GM21381 (cell line): ENCODE measurements at regions not wholly inside any gene's neighbourhood (a gene's known extent, or its start where the extent isn't known, plus 50 kb on each side); places are given as distances from the start of the nearest gene placed in this dataset.
"Not testable (repeated sequence)": the region's sequence is repeated elsewhere in the genome, so short reads cannot be mapped to it uniquely, and the experiment has no call there.

Experiments used
- ATAC-seq: cut with Tn5 transposase; IDR thresholded peaks from one replicate; pipeline ENCODE4 v1.9.1; 2021; ENCODE audit warnings: mild to moderate bottlenecking, moderate library complexity; ENCODE audit not compliant: unreplicated experiment

DNA sequence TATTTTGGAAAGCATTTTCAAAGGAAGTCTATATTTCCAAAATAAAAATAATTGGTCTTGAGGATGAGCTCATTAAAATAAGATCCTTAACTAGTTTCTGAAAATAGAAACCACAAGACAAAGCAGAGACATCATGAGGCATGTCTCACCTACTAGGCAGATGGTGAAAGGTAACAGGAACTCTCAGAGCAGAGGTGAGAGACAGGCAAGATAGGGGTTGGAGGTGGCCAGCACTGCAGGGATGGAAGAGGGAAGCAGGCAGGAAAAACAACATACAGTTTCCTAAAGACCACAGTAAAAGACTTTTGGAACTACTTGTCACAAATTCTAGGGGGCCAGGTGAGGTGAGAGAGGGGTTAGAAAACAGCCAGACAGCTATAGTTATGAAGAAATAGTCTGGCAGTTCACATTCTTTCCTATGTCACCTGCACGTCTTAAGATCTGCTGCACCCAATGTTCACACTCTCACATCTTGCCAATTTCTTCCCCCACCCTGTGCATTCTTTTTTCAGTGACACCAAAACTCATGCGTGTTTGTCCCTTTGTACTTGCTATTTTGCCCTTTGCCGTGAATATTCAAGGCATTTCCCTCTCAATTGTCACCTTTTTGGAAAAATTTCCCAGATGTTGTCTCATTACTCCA lies 341.7 kb upstream of the KITLG start:
- no peak for ATAC-seq

GRCh38 chr12:88921434-88921833 lies 341.2 kb upstream of the KITLG start:
- ATAC-seq = no peak

DNA sequence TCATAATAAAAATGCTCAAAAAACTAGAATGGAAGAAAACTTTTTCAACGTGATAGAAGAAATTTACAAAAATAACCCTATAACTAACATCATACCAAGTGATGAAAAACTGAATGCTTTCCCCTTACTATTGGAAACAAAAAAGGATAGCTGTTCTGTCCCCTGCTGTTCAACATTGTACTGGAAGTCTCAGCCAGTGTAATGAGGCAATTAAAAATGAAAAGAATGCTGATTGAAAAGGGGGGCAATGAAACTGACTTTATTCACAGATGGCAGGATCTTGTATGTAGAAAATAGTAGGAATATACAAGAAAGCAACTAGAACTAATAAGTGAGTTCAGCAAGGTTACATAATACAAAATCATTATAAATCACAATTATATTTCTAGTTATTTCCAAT lies 337.9 kb upstream of the KITLG start:
- ATAC-seq = no peak

DNA sequence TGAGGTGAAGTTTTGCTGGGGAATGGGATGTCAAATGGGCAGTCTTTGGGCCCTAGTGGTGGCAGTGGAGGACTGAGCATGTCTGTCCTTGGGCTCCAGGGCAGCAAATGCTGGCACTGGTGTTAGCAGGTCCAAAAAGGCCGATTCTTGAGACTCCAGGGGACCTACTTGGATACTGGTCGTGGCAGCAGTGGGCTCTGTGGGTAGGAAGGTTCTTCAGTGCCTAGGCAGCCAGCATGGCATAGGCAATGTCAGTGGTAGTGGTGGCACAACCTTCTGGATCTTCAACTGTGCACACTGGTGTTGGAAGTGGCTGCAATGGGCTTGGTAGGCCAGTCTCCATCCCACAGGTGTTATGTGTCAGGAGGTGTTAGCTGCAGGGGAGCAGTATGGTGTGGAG lies 334.7 kb upstream of the KITLG start:
- ATAC-seq = no peak

GRCh38 chr12:88909510-88909909 lies 329.2 kb upstream of the KITLG start:
- no peak for ATAC-seq

GRCh38 chr12:88908345-88908744 lies 328.1 kb upstream of the KITLG start:
- no peak for ATAC-seq

DNA sequence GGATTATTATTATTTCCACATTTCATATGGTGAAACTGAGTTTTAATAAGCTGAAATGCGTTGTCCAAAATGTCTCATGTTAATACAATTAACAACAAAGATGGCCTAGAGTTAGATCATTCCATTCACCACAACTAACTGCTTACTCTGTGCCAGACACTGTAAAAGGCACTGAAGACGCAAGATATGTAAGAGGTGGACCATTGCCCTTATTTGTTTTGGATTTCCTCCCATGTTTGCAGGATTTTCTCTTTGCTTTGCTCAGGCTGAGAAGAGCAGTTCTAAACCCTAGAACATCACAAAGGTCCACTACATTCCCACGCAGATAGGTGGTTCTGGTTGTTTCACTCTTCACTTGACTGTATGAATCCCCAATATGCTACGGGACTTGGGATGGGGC lies 324.4 kb upstream of the KITLG start:
- no peak for ATAC-seq

GRCh38 chr12:88903333-88903732 lies 323.1 kb upstream of the KITLG start:
- ATAC-seq = no peak

GRCh38 chr12:88897723-88898122 lies 317.5 kb upstream of the KITLG start:
- no peak for ATAC-seq

DNA sequence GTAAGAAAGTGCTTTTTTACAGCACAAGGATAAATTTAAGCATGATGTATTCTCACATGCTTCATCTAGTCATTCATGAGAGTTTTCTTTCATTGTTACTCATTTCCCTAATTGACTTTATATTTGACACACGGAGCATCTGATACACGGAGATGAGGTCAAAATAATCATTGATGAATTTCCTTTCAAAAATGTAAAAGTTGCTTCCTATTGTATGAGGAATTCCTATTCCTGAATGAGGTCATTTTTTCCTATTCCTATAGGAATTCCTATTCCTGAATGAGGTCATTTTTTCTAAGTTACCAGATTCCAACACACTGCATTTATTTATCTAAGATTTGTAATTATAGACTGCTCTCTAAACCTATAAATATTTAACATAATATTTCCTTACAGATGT lies 316.7 kb upstream of the KITLG start:
- ATAC-seq = no peak

DNA sequence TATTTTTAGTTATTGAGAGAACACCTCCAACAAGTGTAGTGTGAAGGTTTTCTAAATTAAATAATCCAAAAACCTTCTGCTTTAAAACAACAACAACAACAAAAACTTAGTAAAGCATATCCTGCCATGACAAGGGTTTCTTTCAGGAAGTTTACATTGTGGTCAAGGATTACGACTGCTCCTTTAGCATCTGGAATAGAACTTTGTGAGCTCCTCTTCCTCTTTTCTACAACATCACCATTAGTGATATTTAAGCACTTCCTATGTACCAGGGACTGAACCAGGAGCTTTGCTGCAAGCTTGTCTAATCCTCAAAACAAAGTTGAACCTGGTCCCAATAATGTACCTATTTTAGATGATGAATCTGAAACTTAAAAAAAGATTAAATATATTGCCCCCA lies 315.4 kb upstream of the KITLG start:
- no peak for ATAC-seq

GRCh38 chr12:88893801-88894200 lies 313.5 kb upstream of the KITLG start:
- ATAC-seq = no peak

GRCh38 chr12:88891434-88891833 lies 311.2 kb upstream of the KITLG start:
- not testable (repeated sequence) for ATAC-seq

DNA sequence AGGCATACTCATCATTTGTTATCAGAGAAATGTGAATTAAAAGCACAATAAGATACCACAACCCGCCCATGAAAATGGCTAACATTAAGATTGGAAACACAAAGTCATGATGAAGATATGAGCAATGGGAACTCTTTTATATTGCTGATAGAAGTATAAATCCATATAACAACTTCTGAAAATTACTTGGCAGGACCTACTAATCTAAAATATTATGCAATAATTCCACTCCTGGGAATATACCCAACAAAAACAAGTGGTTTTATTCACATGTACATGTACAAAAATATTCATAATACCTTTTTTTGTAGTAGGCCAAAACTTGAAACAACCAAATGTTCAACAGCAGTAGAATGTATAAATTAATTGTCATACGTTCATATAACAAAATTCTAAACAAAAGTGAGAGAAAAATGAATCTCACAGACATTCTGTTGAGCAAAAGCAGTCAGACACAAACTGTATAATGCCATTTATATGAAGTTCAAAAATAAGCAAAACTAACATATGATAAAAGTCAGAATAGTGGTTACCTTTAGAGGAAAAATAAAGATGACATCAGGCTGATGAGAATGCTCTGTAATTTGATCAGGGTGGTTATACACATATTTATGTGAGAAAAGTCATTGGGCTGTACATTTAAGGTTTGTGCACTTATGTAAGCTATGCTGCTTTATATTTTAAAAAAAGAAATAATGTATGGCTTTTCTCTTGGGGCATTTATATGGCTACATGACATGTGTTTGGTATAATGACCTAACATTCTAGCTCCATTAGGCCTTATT lies 309.2 kb upstream of the KITLG start:
- ATAC-seq = no peak

GRCh38 chr12:88884600-88884999 lies 304.3 kb upstream of the KITLG start:
- ATAC-seq = peak; percentile 82

DNA sequence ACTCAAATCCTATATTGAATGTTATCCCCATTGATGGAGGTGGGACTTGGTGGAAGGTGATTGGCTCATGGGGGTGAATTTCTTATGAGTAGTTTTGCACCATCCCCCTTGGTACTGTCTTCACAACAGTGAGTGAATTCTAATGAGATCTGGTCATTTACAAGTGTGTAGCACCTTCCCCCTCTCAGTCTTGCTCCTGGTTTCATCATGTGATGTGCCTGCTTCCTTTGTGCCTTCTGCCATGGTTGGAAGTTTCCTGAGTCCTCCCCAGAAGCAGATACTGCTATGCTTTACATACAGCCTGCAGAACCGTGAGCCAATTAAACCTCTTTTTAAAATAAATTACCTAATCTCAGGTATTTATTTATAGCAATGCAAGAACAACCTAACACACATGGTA lies 302.4 kb upstream of the KITLG start:
- no peak for ATAC-seq

- no peak for ATAC-seq
Observed at GRCh38 chr12:88880051-88880450, 299.8 kb upstream of the KITLG start.

DNA sequence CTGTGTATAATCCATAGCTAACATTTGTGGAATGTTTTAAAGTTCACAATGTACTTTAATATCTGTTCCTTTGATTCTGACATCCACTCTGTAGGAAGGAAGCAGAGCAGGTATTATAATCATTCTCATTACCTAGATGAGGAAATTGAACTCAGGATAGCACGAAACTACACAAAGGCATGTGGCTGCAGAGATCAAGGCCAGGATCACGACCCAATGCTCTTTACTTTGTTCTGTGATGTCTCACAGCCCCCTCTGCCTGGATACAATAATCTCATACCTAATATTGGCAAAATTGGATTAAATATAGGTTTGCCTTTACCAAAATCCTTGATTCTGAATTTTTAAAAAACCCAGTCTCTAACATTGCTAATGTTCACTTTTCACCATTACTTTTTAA lies 298.0 kb upstream of the KITLG start:
- ATAC-seq = no peak

DNA sequence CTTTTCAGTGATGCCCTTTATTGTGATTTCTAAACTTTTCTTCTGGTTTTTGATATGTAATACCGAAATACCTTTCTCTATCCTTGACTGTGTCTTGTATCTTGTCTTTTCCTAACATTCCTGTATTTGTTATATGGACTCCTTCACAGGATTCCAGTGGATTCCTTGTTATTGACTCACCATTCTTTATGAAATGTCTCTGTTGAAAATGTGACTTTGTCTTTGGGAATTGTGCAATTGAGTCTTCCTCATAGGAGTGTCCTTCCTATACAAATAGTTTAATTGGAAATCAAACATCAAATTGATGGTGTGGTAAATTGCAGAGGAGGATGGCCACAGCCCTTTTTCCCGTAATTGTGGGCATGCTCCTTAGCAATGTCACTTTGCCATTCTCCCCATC lies 296.6 kb upstream of the KITLG start:
- ATAC-seq = no peak

- ATAC-seq = no peak
Observed at GRCh38 chr12:88870000-88870737, 289.9 kb upstream of the KITLG start.

DNA sequence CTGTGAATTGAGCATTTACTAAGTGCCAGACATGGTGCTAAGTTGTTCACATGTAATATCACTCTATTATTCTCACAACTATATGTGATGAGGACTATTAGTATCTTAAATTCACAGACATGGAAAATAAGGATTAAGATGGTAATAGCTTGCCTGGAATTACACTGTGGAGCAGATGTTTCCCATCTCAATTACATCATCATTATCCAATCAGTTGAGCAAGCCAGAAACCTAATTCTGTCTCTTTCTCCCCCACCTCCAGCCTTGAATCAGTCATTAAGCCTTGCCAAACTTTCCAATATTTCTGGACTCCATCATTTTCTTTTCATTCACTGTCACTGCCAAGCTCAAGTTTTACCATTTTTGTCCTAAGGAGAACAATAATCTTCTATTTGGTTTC lies 287.8 kb upstream of the KITLG start:
- ATAC-seq = no peak

DNA sequence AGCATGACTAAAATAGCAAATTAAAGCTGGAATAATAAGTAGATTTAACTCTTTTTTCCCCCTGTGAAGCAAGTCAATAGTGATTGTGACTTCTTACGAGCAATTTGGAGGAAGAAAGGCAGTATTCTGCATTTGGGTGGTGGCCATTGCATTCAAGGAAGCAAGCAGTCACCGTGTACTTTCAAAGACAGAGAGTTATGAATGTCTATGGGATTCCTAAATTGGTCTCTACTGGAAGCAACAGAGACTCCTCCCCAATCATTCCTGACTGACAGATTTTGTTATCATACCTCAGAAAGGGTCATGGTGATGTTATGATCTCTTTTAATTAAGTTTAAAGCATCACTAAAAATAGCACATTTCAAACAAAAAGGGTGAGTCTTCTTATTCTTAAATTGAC lies 287.2 kb upstream of the KITLG start:
- ATAC-seq = no peak
